GM18907 (cell line): ENCODE measurements at regions not wholly inside any gene's neighbourhood (a gene's known extent, or its start where the extent isn't known, plus 50 kb on each side); places are given as distances from the start of the nearest gene placed in this dataset.

Experiments
- ATAC-seq: cut with Tn5 transposase; IDR thresholded peaks from one replicate; pipeline ENCODE4 v1.9.1; 2021; ENCODE audit warnings: mild to moderate bottlenecking, moderate library complexity; ENCODE audit not compliant: unreplicated experiment

DNA sequence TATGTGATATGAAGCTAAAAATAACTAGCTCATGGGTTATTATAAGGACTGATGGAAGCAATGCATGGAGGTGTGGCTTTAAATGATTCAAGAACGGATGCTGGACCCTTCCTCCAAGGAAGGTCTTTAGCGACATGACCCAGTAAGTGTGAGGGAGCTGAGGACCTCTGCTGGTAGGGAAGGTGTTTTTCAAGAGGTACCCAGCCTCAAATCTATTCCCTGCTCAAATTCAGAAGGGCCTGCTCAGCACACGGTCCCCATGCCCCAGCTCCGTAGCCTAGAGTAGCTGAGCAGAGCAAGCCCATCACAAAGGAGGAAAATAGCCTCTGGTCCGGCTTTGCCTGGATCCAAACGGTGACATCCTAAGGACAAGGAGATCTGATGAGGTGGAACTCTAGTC is 266.2 kb upstream of the IGF1R start:
- no peak for ATAC-seq

DNA sequence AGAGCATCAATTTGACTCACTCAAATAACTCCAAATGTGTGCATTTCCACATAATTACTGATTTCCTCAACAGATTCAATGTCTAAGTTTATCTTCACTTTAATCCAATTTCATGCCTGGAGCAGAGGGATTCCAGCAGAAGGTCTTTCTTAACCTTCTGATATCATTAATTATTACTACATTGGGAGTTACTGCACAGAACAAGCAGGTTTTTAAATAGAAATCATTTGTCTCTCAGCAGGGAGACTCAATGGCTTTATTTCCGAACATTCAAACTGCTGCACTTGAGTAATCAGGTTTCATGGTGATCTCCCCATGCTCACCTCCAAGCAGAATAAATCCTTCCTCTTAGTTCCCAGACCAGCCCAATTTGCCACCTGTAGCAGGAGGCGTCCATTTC is 264.8 kb upstream of the IGF1R start:
- no peak for ATAC-seq

DNA sequence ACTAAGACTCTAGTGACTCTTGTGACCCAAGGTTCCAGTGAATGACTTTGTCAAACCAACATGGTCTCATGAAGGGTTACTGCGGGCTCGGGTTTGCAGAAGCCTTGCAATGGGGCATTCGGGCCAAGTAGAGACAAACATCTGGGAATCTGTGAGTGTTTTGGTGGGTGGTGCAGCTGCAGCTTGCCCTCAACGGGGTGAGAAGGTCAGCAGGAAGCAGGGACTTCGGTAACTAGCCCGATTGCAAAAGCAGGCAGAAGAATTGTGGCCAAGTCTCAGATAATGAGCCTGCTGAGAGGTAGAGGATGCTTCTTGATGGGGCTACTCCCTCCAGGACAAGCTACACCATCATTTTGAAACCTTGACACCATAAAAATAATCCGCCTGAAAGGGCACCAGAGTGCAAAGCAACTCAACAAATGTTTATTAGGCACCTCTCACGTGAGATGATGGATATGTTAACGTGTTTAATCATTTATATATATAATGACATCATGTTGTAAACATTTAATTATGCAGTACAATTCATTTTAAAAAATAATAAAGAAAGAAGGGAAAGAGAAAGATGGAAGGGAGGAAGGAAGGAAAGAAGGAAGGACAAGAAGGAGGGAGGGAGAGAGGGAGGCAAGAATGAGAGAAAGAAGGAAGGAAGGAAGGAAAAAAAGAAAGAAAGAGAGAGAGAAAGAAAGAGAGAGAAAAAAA is 263.9 kb upstream of the IGF1R start:
- ATAC-seq = no peak

DNA sequence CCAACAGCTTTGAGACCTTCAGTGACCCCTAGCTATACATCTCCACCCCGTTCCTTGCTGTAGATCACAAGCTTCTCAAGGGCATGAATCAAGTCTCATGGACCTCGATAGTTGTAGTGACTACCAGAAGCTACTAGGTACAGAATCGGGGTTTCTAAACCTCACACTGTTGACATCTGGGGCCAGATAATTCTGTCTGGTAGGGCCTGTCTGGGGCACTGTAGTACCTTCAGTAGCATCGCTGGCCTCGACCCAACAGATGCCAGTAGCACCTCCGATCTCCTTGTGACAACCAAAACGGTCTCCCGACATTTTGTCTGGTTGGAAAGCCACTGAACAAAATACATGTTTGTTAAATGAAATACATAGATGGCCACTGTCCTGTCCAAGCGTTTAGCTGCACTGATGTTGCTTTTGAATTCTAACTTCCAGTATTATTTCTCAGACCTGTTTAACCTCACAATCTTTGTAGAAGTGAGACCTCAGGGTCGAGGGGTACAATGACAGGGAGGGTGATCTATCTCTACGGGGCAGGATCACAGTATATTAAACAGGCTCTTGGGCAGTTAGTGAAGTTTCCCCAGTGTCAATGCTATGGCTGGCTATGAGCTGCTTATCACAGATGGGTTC is 262.5 kb upstream of the IGF1R start:
- ATAC-seq = no peak

DNA sequence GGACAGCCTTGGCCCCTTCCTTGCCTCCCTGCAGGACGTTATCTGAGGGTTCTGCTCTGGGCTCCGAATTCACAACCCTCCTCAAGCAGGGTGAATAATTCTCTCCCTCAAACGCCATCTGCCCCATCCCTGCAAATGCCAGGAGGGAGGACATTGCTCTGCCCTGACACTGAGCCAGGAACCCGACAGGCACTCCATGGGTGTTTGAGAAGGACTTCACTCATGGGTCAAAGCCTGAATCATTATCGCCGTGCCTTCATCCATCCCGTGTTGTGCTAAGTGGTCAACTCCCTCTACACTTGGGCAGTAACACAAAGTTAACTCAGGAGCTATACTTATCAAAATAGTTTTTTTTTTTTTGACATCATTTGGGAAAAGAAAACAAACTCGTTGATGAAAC is 261.8 kb upstream of the IGF1R start:
- ATAC-seq = no peak

DNA sequence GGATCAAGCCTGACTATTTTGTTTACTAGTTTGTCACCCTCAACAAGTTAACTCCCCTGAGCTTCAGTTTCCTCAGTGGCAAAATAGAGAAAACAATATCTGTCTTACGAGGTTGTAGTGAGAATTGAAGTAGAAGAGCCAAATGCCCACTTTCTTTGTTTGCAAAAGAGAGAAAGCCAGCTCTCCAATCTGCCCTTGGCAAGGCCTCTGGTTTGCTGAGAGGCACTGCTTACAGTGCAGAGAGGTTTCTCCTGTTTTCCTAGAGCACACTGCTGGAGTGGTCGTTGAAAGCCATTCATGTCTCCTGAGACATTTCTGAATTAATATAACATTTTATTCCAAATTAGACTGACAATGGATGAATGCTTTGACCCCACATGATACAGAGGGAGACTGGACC is 260.5 kb upstream of the IGF1R start:
- no peak for ATAC-seq

DNA sequence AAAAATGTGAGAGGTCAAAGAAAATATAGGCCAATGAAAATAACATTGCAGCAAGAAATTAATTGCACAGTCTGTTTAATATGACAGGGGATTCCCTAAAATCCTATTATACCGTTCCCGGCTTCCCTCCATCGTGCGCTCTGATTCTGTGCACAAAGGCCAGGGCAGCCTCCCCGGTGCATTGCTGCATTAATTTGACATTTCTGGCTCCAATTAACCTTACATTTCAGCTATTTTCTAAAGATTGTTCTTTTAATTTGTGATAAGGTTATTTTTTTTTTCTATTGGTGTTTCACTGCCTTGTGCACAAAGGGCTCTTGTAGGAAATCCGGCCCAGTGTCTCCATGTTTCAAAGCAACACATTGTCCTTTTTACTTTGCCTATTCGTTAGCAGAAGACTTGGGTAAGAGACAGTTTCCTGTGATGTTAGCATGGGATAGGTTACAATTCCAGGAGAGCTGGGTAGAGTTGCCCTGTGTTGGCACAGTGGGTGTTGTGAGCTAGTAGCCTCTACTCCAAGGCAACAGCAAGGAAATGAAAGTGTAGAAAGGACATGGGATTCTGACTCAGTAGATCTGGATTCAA is 257.3 kb upstream of the IGF1R start:
- ATAC-seq = no peak

DNA sequence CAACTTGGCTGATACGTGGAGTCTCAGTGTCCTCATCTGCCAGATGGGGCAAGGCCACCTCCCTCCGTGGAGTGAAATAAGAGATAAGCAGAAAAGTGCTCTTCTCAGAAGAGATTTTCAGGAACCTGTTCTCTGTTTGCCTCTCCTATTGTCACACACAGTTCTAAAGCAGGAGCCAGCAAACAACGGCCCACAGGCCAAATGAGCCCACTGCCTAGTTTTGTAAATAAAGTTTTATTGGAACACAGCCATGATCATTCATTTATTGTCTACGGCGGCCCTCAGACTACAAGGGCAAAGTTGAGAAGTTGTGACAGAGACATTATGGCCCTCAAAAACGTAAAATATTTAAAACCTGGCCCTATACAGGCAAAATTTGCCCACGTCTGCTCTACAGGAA is 256.8 kb upstream of the IGF1R start:
- ATAC-seq = no peak

DNA sequence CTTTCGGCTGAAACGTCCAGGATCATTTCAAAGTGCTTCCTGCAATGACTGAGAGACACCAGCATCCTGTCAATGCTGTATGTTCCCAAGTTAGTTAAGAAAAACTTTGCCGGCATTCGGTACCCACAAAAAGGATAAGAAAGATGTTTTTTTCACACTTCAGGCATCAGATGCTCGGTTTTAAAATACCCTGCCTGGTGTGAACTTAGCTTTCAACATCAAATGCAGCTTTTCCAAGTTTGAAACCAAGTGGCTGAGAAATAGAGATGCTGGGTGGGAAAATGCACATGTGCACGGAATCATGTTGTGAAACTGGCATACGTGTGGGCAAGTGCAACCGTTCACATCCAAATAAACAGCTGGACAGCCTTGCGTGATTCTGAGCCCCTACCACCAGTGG is 254.9 kb upstream of the IGF1R start:
- no peak for ATAC-seq

DNA sequence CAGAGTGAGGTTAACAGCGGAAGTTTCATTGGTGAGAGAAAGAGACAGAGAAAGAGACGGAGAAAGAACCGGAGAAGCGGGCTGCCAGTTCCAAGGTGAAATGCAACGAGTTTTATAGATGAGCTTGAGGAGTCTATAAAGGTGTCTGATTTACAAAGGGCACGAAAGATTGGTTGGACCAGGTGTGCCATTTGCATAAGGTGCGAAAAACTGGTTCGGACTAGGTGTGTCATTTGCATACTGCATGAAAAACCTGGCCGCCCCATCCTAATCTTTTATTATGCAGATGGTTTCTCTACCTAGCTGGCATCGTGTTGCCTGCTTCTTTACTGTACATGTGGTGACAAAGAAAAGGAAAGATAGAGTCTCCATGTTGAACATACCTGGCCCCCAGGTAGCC is 253.8 kb upstream of the IGF1R start:
- ATAC-seq = no peak

DNA sequence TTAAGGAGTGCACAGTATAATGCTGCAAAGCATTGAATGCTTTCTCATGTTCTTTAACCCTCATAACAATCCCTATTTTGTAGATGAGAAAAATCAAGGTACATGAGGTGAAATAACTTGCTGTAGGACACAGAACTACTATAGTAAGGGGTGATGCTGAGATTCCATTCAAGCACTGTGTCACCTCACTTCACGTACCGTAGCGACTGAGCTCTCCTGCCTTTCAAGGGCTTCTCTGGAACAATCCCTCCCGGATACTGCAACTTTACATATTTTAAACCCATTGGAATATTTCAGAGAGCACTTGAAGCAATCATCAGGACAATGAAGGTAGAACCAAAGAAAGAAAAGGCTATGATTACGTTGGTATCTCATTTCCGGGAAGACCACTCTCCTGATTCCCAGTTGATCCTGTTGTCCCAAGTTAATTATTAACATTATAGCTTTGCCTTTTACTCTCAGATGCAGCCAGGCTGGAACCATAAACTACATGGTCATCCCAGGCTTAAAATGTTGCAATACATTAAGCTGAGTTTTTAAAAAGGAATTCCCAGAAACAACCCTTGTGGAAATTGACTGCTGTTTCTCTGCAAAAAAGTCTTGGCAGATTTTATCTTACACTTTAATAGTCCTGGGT is 252.2 kb upstream of the IGF1R start:
- ATAC-seq = no peak

DNA sequence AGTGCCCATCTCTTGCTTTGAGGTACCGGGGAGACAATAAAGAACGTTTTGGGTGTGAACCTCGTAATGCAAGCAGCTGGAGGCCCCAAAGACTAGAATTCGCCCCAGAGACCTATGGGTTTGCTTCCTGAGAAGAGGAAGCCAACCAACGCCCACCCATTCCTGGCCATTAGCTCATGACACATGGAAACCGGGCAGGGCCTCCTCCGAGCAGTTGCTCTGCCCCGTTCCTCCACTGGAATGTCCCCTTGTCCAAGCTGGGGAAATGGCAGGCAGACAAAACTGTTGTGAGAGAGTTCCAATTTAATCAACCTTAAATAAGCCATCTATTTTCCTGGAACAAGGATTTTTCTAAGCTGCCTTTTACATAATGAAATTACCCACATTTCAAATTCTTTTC is 250.9 kb upstream of the IGF1R start:
- ATAC-seq = no peak

DNA sequence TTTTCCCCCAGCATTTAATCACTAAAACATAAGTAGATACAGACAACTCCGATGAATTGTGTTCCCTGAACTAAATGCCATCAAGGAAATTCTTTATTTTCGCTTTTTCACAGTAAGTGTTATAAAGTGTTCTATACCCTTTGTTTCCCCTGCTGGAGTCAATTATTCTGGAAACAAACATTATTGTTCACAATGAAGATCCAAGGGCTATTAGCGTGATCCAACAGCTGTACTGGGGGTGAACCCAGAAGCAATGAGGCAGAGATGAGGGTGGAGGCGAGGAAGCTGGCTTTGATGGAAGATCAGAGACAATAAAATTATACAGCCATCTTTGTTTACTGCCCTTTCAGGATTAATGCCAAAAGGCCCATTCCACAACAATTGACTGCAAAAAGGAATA is 250.3 kb upstream of the IGF1R start:
- ATAC-seq = no peak

DNA sequence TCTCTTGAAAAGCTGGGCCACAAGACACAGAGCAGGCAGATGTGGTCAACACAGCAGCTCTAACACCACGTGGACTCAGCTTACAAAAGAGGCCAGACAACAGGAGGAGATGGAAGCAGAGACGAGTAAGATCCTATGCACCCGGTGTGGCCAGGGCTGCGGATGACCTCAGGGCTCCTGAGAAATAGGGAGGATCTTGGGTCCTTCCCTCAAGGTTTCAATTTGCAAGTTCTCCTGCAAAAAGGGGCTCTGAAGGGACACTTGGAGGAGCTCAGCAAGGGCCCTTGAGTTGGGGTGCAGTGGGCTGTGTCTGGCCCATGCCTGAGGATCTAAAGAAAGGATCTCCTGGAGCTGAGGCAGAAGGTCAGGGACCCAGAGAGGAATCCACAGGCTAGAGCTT is 249.5 kb upstream of the IGF1R start:
- ATAC-seq = no peak

DNA sequence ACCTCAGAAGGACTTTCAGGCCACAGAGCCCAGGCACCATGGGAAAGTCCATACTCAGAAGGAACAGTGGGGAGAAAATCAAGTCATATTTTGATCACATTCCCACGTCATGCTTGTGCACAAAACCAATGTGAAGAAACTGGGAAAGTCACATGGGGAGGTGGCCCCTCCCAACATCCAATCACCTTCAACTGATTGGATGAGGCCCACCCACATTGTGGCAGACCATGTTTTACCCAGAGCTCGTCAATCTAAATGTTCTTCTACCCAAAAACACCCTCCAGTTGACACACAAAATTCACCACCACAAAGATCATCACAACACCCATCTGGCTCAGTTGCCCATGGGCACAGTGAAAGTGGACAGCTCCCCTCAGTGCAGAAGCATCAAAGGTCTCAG is 248.2 kb upstream of the IGF1R start:
- no peak for ATAC-seq

DNA sequence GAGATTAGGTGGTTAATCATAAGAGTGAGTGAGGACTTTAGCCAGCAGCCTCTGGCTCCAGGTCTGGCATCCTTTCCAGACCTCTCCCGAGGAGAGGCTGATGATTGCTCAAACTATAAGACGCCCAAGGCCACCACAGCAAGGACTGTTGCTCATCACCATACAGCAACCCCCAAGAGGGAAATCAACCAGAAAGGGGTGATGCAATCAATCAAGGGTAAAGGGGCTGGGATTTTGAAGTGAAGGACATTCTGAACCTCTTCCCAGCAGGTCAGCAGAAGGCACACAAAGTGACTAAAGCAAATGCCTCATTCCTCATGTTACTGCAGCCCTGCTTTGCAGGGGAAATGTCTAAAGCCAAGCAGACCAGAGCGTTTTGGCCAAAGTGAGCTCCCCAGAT is 247.3 kb upstream of the IGF1R start:
- no peak for ATAC-seq

DNA sequence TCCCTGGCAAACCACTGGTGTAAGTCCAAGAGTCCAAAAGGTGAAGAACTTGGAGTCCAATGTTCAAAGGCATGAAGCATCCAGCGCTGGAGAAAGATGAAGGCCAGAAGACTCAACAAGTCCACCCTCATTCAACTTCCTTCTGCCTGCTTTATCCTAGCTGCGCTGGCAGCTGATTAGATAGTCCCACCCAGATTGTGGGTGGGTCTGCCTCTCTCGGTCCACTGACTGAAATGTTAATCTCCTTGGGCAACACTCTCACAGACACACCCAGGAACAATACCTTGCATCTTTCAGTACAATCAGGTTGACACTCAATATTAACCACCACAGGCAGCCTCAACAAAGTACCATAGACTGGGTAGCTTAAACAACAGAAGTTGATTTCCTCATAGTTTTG is 245.9 kb upstream of the IGF1R start:
- ATAC-seq = no peak

DNA sequence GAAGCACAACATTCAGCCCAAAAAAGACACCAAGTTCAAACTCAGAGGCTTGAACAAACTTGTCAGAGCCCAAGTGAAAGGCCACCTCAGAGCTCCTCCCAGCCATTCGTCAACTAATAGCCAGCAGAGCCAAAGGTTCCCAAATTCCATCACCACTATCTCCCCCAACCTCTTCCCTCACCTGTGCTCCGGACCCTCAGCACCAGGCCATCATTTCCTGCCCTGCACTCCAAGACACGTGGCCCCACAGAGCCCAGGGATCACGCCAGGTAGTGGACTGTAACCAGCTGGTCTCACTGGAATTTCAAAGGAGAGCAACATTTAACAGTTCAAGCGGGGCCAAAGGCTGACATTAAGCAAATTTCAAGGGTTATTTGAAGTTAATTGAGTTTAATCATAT is 245.2 kb upstream of the IGF1R start:
- no peak for ATAC-seq

DNA sequence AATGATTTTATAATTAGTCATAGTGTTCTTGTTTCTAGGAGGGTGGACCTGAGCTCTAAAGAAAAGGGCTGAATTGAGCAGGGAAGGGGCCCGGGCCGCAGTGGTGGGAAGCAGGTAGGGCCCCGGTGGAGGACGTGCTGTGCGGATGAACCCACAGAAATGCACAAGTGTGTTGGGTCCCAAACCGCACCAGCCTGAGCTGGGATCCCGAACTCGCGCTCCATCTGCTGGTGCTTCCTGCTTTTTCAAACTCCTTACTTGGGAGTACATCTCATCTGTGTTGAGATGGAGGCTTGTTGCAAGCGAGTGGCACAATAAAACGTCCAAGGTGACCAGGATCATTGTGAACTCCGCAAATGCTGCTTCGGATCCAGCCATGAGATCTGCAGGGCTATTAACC is 244.8 kb upstream of the IGF1R start:
- ATAC-seq = no peak

DNA sequence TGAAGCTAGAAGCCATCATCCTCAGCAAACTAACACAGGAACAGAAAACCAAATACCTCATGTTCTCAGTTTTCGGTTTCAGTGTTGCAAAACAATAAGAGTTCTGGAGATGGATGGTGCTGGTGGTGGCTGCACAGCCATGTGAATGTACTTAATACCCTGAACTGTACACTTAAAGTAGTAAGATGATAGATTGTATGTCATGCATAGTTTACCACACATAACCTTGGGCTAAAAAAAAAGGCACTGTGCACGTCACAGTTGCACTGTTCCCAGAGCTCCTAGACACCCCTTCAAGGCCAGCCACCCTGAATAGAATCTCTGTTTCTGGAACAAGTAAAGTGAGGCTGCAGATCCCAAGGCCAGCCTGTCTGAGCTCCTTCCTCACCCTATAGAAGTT is 243.3 kb upstream of the IGF1R start:
- ATAC-seq = no peak

DNA sequence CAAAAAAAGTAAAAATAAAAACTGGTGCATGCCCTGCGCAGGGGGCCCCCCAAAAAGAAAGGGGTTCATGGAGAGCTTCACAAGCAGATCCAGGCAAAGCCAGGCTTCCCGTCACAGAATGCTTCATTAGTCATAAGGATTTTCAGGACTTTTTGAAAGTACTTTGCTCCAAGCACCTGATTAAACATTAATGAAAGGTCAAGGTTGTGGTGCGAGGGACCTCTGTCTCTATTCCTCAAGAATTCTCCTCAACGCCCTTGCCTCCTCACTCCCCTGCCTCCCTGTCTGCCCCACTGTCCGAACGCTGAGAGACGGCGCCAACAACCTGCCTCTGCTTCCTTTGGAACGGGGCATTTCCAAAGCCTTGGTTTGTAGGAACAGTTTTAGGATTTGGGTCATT is 240.1 kb upstream of the IGF1R start:
- ATAC-seq = no peak

DNA sequence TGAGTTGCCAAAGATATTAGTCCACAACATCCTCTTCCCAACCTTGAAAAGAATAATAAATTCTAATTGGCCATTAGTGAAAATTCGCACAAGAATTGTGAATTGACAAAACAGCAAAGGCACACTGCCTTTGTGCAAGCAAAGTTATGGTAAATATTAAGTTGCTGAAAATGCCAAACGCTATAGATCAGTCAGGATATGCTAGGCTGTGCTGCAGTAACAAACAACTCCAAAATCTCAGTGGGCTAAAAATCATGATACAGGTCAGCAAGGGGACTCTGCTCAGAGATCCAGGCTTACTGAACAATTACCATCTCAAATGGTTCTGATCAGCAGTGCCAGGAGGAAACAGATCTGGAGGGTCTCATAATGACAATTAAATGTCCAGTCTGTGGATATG is 238.0 kb upstream of the IGF1R start:
- ATAC-seq = no peak
